ENCODE measurements at regions not wholly inside any gene's neighbourhood (a gene's known extent, or its start where the extent isn't known, plus 50 kb on each side); places are given as distances from the start of the nearest gene placed in this dataset.

- TF ChIP-seq CTCF (conservative IDR thresholded peaks at IDR 0.05; ENCODE audit: low read depth, low read length), result no peak
- no peak for TF ChIP-seq EZH2 (IDR thresholded peaks at IDR 0.05; ENCODE audit: borderline replicate concordance, low read depth, low read length, poor library complexity, severe bottlenecking)
- no peaks in the 10 kb centered on the region for H3K9me3 ChIP-seq (ENCODE audit: low read depth, low read length, poor library complexity, severe bottlenecking)
- intact Hi-C loops (cut with micrococcal nuclease; ENCODE audit: unreplicated experiment), result no loop called here
- H3K27me3 ChIP-seq (replicated peaks; ENCODE audit: insufficient read depth, low read depth, low read length, poor library complexity), result no peaks in the 10 kb centered on the region
- no peaks in the 10 kb centered on the region for H3K36me3 ChIP-seq (ENCODE audit: insufficient read depth, low read length, poor library complexity, severe bottlenecking)
- H3K27ac ChIP-seq (ENCODE audit: low read depth, low read length, poor library complexity, severe bottlenecking), result no peak overlapping the region
- H3K4me3 ChIP-seq (ENCODE audit: low read depth, low read length, poor library complexity, severe bottlenecking), result no peak overlapping the region
- no peak for DNase-seq (ENCODE audit: low spot score)
- POLR2A ChIA-PET (ENCODE audit: low non-redundant PET), result no interaction called here
- no TSS peak for BruUV-seq (replicated peaks)
- no peaks in the 10 kb centered on the region for H3K4me1 ChIP-seq (ENCODE audit: insufficient read depth, low read length, poor library complexity, severe bottlenecking)
- CTCF ChIA-PET, result no interaction called here
Observed at GRCh38 chr6:40891131-40891530, 147.9 kb downstream of the UNC5CL start.

GRCh38 chr6:40889137-40889832 is 149.7 kb downstream of the UNC5CL start:
- CTCF ChIA-PET, result no interaction called here
- H3K27ac ChIP-seq (ENCODE audit: low read depth, low read length, poor library complexity, severe bottlenecking), result no peak overlapping the region

GRCh38 chr6:40888456-40888990 is 150.5 kb downstream of the UNC5CL start:
- no peak for TF ChIP-seq CTCF (conservative IDR thresholded peaks at IDR 0.05; ENCODE audit: low read depth, low read length)
- TF ChIP-seq EZH2 (IDR thresholded peaks at IDR 0.05; ENCODE audit: borderline replicate concordance, low read depth, low read length, poor library complexity, severe bottlenecking), result no peak
- DNase-seq (ENCODE audit: low spot score), result no peak
- no peaks in the 10 kb centered on the region for H3K4me1 ChIP-seq (ENCODE audit: insufficient read depth, low read length, poor library complexity, severe bottlenecking)
- intact Hi-C loops (cut with micrococcal nuclease; ENCODE audit: unreplicated experiment), result no loop called here
- H3K27me3 ChIP-seq (replicated peaks; ENCODE audit: insufficient read depth, low read depth, low read length, poor library complexity), result no peaks in the 10 kb centered on the region
- ChIA-PET CTCF (interaction anchor here (0.5 kb wide), 1 partner anchor 1725 kb away, joined by 4 read pairs; no protein-coding TSS in a partner anchor), POLR2A (ENCODE audit: low non-redundant PET) (no interaction called here)
- no peaks in the 10 kb centered on the region for H3K9me3 ChIP-seq (ENCODE audit: low read depth, low read length, poor library complexity, severe bottlenecking)
- H3K36me3 ChIP-seq (ENCODE audit: insufficient read depth, low read length, poor library complexity, severe bottlenecking), result no peaks in the 10 kb centered on the region
- BruUV-seq (replicated peaks), result no TSS peak
- H3K27ac ChIP-seq (ENCODE audit: low read depth, low read length, poor library complexity, severe bottlenecking), result no peak overlapping the region
- H3K4me3 ChIP-seq (ENCODE audit: low read depth, low read length, poor library complexity, severe bottlenecking), result no peak overlapping the region

More at GRCh38 chr6:40889137-40889832, 149.7 kb downstream of the UNC5CL start:
- H3K9me3 ChIP-seq (ENCODE audit: low read depth, low read length, poor library complexity, severe bottlenecking), result no peaks in the 10 kb centered on the region
- intact Hi-C loops (cut with micrococcal nuclease; ENCODE audit: unreplicated experiment), result no loop called here
- no peaks in the 10 kb centered on the region for H3K4me1 ChIP-seq (ENCODE audit: insufficient read depth, low read length, poor library complexity, severe bottlenecking)
- no peak overlapping the region for H3K4me3 ChIP-seq (ENCODE audit: low read depth, low read length, poor library complexity, severe bottlenecking)
- H3K36me3 ChIP-seq (ENCODE audit: insufficient read depth, low read length, poor library complexity, severe bottlenecking), result no peaks in the 10 kb centered on the region
- BruUV-seq (replicated peaks), result no TSS peak
- POLR2A ChIA-PET (ENCODE audit: low non-redundant PET), result no interaction called here
- DNase-seq (ENCODE audit: low spot score), result no peak
- H3K27me3 ChIP-seq (replicated peaks; ENCODE audit: insufficient read depth, low read depth, low read length, poor library complexity), result no peaks in the 10 kb centered on the region
- no peak for TF ChIP-seq CTCF (conservative IDR thresholded peaks at IDR 0.05; ENCODE audit: low read depth, low read length)
